Activated T-helper 1 cell treated with Interleukin-2 at 50 U/mL for 16 hours (primary cell): ENCODE measurements at regions not wholly inside any gene's neighbourhood (a gene's known extent, or its start where the extent isn't known, plus 50 kb on each side); places are given as distances from the start of the nearest gene placed in this dataset.

Experiments used
- DNase-seq: peaks from one replicate; pipeline ENCODE4 v3.0.0-alpha.2; 2020; ENCODE audit warnings: low read depth

- no peak for DNase-seq
These were observed 442.2 kb upstream of the CLINT1 start for GRCh38 chr5:158301186-158301585.

- DNase-seq = no peak
These were observed 441.3 kb upstream of the CLINT1 start for GRCh38 chr5:158300256-158300655.

- no peak for DNase-seq
These were observed 438.1 kb upstream of the CLINT1 start for GRCh38 chr5:158297002-158297527.

GRCh38 chr5:158294701-158295100 lies 435.8 kb upstream of the CLINT1 start:
- no peak for DNase-seq

- DNase-seq = no peak
These were observed 434.0 kb upstream of the CLINT1 start for GRCh38 chr5:158292981-158293380.

- no peak for DNase-seq
These were observed 431.0 kb upstream of the CLINT1 start for GRCh38 chr5:158289967-158290366.

- DNase-seq = no peak
These were observed 429.3 kb upstream of the CLINT1 start for GRCh38 chr5:158288272-158288657.

GRCh38 chr5:158287643-158288271 lies 428.8 kb upstream of the CLINT1 start:
- DNase-seq = no peak

- DNase-seq = no peak
These were observed 427.9 kb upstream of the CLINT1 start for GRCh38 chr5:158286827-158287226.

GRCh38 chr5:158285698-158286097 lies 426.8 kb upstream of the CLINT1 start:
- DNase-seq = no peak

GRCh38 chr5:158284242-158284641 lies 425.3 kb upstream of the CLINT1 start:
- DNase-seq = no peak

- no peak for DNase-seq
These were observed 424.5 kb upstream of the CLINT1 start for GRCh38 chr5:158283397-158283796.

GRCh38 chr5:158278216-158278925 lies 419.4 kb upstream of the CLINT1 start:
- no peak for DNase-seq

GRCh38 chr5:158277276-158277675 lies 418.3 kb upstream of the CLINT1 start:
- DNase-seq = no peak

GRCh38 chr5:158276692-158277091 lies 417.7 kb upstream of the CLINT1 start:
- DNase-seq = no peak

- no peak for DNase-seq
These were observed 416.6 kb upstream of the CLINT1 start for GRCh38 chr5:158275511-158275910.

- no peak for DNase-seq
These were observed 414.1 kb upstream of the CLINT1 start for GRCh38 chr5:158273035-158273434.

GRCh38 chr5:158272409-158272808 lies 413.5 kb upstream of the CLINT1 start:
- no peak for DNase-seq

- DNase-seq = no peak
These were observed 412.1 kb upstream of the CLINT1 start for GRCh38 chr5:158270996-158271554.

- no peak for DNase-seq
These were observed 409.3 kb upstream of the CLINT1 start for GRCh38 chr5:158268286-158268685.

GRCh38 chr5:158267228-158267627 lies 408.3 kb upstream of the CLINT1 start:
- DNase-seq = no peak

- DNase-seq = no peak
These were observed 407.2 kb upstream of the CLINT1 start for GRCh38 chr5:158265931-158266700.

- DNase-seq = no peak
These were observed 406.4 kb upstream of the CLINT1 start for GRCh38 chr5:158265346-158265745.
